GM23338 (cell line): ENCODE measurements at regions not wholly inside any gene's neighbourhood (a gene's known extent, or its start where the extent isn't known, plus 50 kb on each side); places are given as distances from the start of the nearest gene placed in this dataset.
"Not testable (repeated sequence)": the region's sequence is repeated elsewhere in the genome, so short reads cannot be mapped to it uniquely, and the experiment has no call there.

ENCODE experiments used
- ATAC-seq: fragments of 200-7000 bp; cut with Tn5 transposase; 3 replicates; pipeline ENCODE4 v1.9.1; 2020
- DNase-seq: peaks from one replicate; pipeline ENCODE4 v3.0.0-alpha.2; 2015; ENCODE audit warnings: low spot score
- H2AFZ ChIP-seq: fragments of 200-600 bp; sonication (generic); 2 replicates; pipeline ENCODE4 v1.8.0; 2016; ENCODE audit warnings: antibody characterized with exemption, mild to moderate bottlenecking, moderate library complexity
- H3F3A ChIP-seq: fragments of 200-600 bp; sonication (generic); replicated peaks from 2 replicates; pipeline ENCODE4 v1.8.0; 2017; ENCODE audit warnings: antibody characterized with exemption, mixed run types, low read depth
- H3K27ac ChIP-seq: fragments of 200-600 bp; sonication (generic); 2 replicates; pipeline ENCODE4 v1.6.1; 2016; ENCODE audit warnings: low read depth
- H3K27me3 ChIP-seq: fragments of 200-600 bp; sonication (generic); 2 replicates; pipeline ENCODE4 v1.8.0; 2016; ENCODE audit warnings: mild to moderate bottlenecking, mixed run types, moderate library complexity; ENCODE audit not compliant: insufficient read depth
- H3K36me3 ChIP-seq: fragments of 200-600 bp; sonication (generic); 2 replicates; pipeline ENCODE4 v1.8.0; 2016; ENCODE audit warnings: mild to moderate bottlenecking; ENCODE audit not compliant: insufficient read depth
- H3K4me1 ChIP-seq: fragments of 200-600 bp; sonication (generic); 2 replicates; pipeline ENCODE4 v1.8.0; 2016; ENCODE audit warnings: mild to moderate bottlenecking, moderate library complexity; ENCODE audit not compliant: insufficient read depth
- H3K4me2 ChIP-seq: fragments of 200-600 bp; sonication (generic); 2 replicates; pipeline ENCODE4 v1.7.1; 2017; ENCODE audit warnings: mixed run types
- H3K4me3 ChIP-seq: fragments of 200-600 bp; sonication (generic); 2 replicates; pipeline ENCODE4 v1.6.1; 2016; ENCODE audit warnings: mixed run types
- H3K79me2 ChIP-seq: fragments of 200-600 bp; sonication (generic); replicated peaks from 2 replicates; pipeline ENCODE4 v1.8.0; 2017; ENCODE audit warnings: mild to moderate bottlenecking; ENCODE audit not compliant: insufficient read depth
- H3K9me2 ChIP-seq: fragments of 200-600 bp; sonication (generic); 2 replicates; pipeline ENCODE4 v1.8.0; 2017; ENCODE audit not compliant: insufficient read depth
- H4K20me1 ChIP-seq: fragments of 200-600 bp; sonication (generic); replicated peaks from 2 replicates; pipeline ENCODE4 v1.8.0; 2017; ENCODE audit warnings: mild to moderate bottlenecking; ENCODE audit not compliant: insufficient read depth
- H3K27ac Mint-ChIP-seq: 2 replicates; pipeline ENCODE4 v1.8.0; 2020; ENCODE audit warnings: inconsistent platforms, mild to moderate bottlenecking, moderate library complexity, mixed read lengths
- H3K27me3 Mint-ChIP-seq: 3 replicates; pipeline ENCODE4 v1.8.0; 2022; ENCODE audit warnings: low read depth, mild to moderate bottlenecking, moderate library complexity, mixed read lengths, inconsistent platforms; ENCODE audit not compliant: insufficient read depth, poor library complexity
- H3K36me3 Mint-ChIP-seq: 3 replicates; pipeline ENCODE4 v1.8.0; 2021; ENCODE audit warnings: low read depth, mild to moderate bottlenecking, inconsistent platforms, moderate library complexity, mixed read lengths
- H3K4me1 Mint-ChIP-seq: 3 replicates; pipeline ENCODE4 v1.8.0; 2020; ENCODE audit warnings: mild to moderate bottlenecking, inconsistent platforms, mixed read lengths
- H3K4me3 Mint-ChIP-seq: 3 replicates; pipeline ENCODE4 v1.8.0; 2021; ENCODE audit warnings: moderate library complexity, mild to moderate bottlenecking, inconsistent platforms, mixed read lengths
- H3K9me3 Mint-ChIP-seq: 3 replicates; pipeline ENCODE4 v1.8.0; 2020; ENCODE audit warnings: moderate library complexity, mild to moderate bottlenecking, inconsistent platforms, mixed read lengths
- POLR2AphosphoS5 ChIP-seq: IDR thresholded peaks from 2 replicates; pipeline ENCODE4 v1.6.1; 2016; ENCODE audit warnings: antibody characterized with exemption, low read depth
- STAT1 ChIP-seq: IDR thresholded peaks from one replicate; pipeline ENCODE4 v1.6.1; 2016; ENCODE audit warnings: antibody characterized with exemption; ENCODE audit not compliant: unreplicated experiment

- H3K4me3 ChIP-seq, H3K27me3 ChIP-seq, H3K36me3 ChIP-seq, H3F3A ChIP-seq, H3K4me1 ChIP-seq, H3K79me2 ChIP-seq, ATAC-seq, H3K27ac Mint-ChIP-seq, H3K27me3 Mint-ChIP-seq, H3K4me1 Mint-ChIP-seq, H3K9me3 Mint-ChIP-seq, H3K9me2 ChIP-seq, DNase-seq, H3K36me3 Mint-ChIP-seq, H2AFZ ChIP-seq, H3K4me2 ChIP-seq, H3K4me3 Mint-ChIP-seq, H4K20me1 ChIP-seq, H3K27ac ChIP-seq: not testable (repeated sequence)
Observed at GRCh38 chr3:26024206-26024605, 234.3 kb downstream of the OXSM start.

- Histone ChIP-seq H3K27me3 (no peaks in the 10 kb centered on the region), H3K9me2 (peaks cover 8% of the 10 kb centered on the region; the same call in 1 of the 2 replicates), H3K4me3 (no peak overlapping the region), H3K27ac (no peak overlapping the region), H2AFZ (no peak overlapping the region), H3K4me1 (no peaks in the 10 kb centered on the region), H3K4me2 (no peak overlapping the region), H3K79me2 (no peaks in the 10 kb centered on the region), H3F3A (no peaks in the 10 kb centered on the region), H3K36me3 (no peaks in the 10 kb centered on the region), H4K20me1 (no peaks in the 10 kb centered on the region)
- Mint-ChIP-seq H3K27ac (no peak overlapping the region), H3K9me3 (peaks cover 8% of the 10 kb centered on the region), H3K4me1 (no peaks in the 10 kb centered on the region), H3K4me3 (no peak overlapping the region), H3K27me3 (peaks cover 2% of the 10 kb centered on the region), H3K36me3 (no peaks in the 10 kb centered on the region)
- TF ChIP-seq STAT1 (no peak), POLR2AphosphoS5 (no peak)
- DNase-seq (no peak), ATAC-seq (no peak)
Observed at GRCh38 chr3:26029321-26029720, 239.4 kb downstream of the OXSM start.

GRCh38 chr3:26042126-26042525, 252.2 kb downstream of the OXSM start:
- H3K4me3 Mint-ChIP-seq, ATAC-seq, H2AFZ ChIP-seq, H3K27ac Mint-ChIP-seq, H3K27ac ChIP-seq, H4K20me1 ChIP-seq, H3K4me1 Mint-ChIP-seq, H3K4me3 ChIP-seq, H3K36me3 ChIP-seq, H3F3A ChIP-seq, H3K4me2 ChIP-seq, H3K79me2 ChIP-seq, H3K9me2 ChIP-seq, H3K4me1 ChIP-seq, H3K27me3 Mint-ChIP-seq, H3K27me3 ChIP-seq, DNase-seq: not testable (repeated sequence)
- H3K36me3 Mint-ChIP-seq, result peaks cover 18% of the 10 kb centered on the region; the same call in 2 of the 3 replicates
- peaks cover 57% of the 10 kb centered on the region for H3K9me3 Mint-ChIP-seq

- no peaks in the 10 kb centered on the region for H3K79me2 ChIP-seq
- no peak overlapping the region for H3K4me3 ChIP-seq
- H3K27ac Mint-ChIP-seq, result no peak overlapping the region
- ATAC-seq (no peak), DNase-seq (no peak)
- H3K27me3 Mint-ChIP-seq, result no peaks in the 10 kb centered on the region
- no peaks in the 10 kb centered on the region; the same call in 1 of the 2 replicates for H3K9me2 ChIP-seq
- no peaks in the 10 kb centered on the region for H3K36me3 Mint-ChIP-seq
- no peak overlapping the region for H2AFZ ChIP-seq
- H3K4me3 Mint-ChIP-seq, result no peak overlapping the region
- no peak overlapping the region for H3K27ac ChIP-seq
- no peak overlapping the region for H3K4me2 ChIP-seq
- no peaks in the 10 kb centered on the region for H3K4me1 Mint-ChIP-seq
- H3K36me3 ChIP-seq, result no peaks in the 10 kb centered on the region
- no peaks in the 10 kb centered on the region for H4K20me1 ChIP-seq
- H3K9me3 Mint-ChIP-seq, result peaks cover 3% of the 10 kb centered on the region; the same call in 1 of the 3 replicates
- no peaks in the 10 kb centered on the region for H3F3A ChIP-seq
- H3K27me3 ChIP-seq, result no peaks in the 10 kb centered on the region
- no peaks in the 10 kb centered on the region for H3K4me1 ChIP-seq
- TF ChIP-seq POLR2AphosphoS5, result no peak
Observed at GRCh38 chr3:26049951-26050350, 260.1 kb downstream of the OXSM start.
